Stimulated activated naive CD8-positive, alpha-beta T cell treated with anti-CD3 and anti-CD28 coated beads, Interleukin-15, amount 100 ng/mL, for 72 hours (primary cell): ENCODE measurements at regions not wholly inside any gene's neighbourhood (a gene's known extent, or its start where the extent isn't known, plus 50 kb on each side); places are given as distances from the start of the nearest gene placed in this dataset.

Experiments
- ATAC-seq: fragments of 150-1000 bp; cut with Tn5 transposase; 2 replicates; pipeline ENCODE4 v1.10.0; 2021; ENCODE audit warnings: mild to moderate bottlenecking, moderate library complexity
- DNase-seq, 2 donors: peaks; one replicate each; pipeline ENCODE4 v3.0.0; 2021 to 2022
- H3K27ac Mint-ChIP-seq, 2 donors: one replicate each; pipeline ENCODE4 v1.8.0; 2022; ENCODE audit warnings: mild to moderate bottlenecking in 2 of 2, mixed read lengths in 2 of 2, moderate library complexity in 2 of 2
- H3K27me3 Mint-ChIP-seq: one replicate; pipeline ENCODE4 v1.8.0; 2022; ENCODE audit warnings: mixed read lengths
- H3K4me1 Mint-ChIP-seq: one replicate; pipeline ENCODE4 v1.8.0; 2022; ENCODE audit warnings: mild to moderate bottlenecking, mixed read lengths
- H3K4me3 Mint-ChIP-seq, 2 donors: one replicate each; pipeline ENCODE4 v1.8.0; 2022; ENCODE audit warnings: mild to moderate bottlenecking in 2 of 2, mixed read lengths in 2 of 2, moderate library complexity in 1 of 2
- H3K9me3 Mint-ChIP-seq, 2 donors: one replicate each; pipeline ENCODE4 v1.8.0; 2022; ENCODE audit warnings: mixed read lengths in 2 of 2

GRCh38 chr2:220560192-220560591 lies 932.8 kb downstream of the SLC4A3 start:
- Mint-ChIP-seq H3K27me3 (no peaks in the 10 kb centered on the region), H3K27ac (no peak overlapping the region), H3K4me3 (no peak overlapping the region), H3K9me3 (peaks cover 0 to 8% of the 10 kb centered on the region in 2 donors), H3K4me1 (no peaks in the 10 kb centered on the region)
- DNase-seq (no peak), ATAC-seq (no peak)

GRCh38 chr2:220562375-220563140 lies 935.1 kb downstream of the SLC4A3 start:
- H3K27ac Mint-ChIP-seq: no peak overlapping the region
- no peak for DNase-seq
- H3K4me1 Mint-ChIP-seq: no peaks in the 10 kb centered on the region
- no peaks in the 10 kb centered on the region for H3K27me3 Mint-ChIP-seq
- H3K4me3 Mint-ChIP-seq: no peak overlapping the region
- peaks cover 0 to 8% of the 10 kb centered on the region in 2 donors for H3K9me3 Mint-ChIP-seq
- no peak for ATAC-seq

GRCh38 chr2:220568296-220568695 lies 940.9 kb downstream of the SLC4A3 start:
- Mint-ChIP-seq H3K27me3 (no peaks in the 10 kb centered on the region), H3K4me3 (no peak overlapping the region), H3K27ac (no peak overlapping the region), H3K9me3 (no peaks in the 10 kb centered on the region), H3K4me1 (no peaks in the 10 kb centered on the region)
- DNase-seq (no peak), ATAC-seq (no peak)

GRCh38 chr2:220569112-220569897 lies 941.9 kb downstream of the SLC4A3 start:
- ATAC-seq: no peak
- Mint-ChIP-seq H3K27me3 (no peaks in the 10 kb centered on the region), H3K27ac (no peak overlapping the region), H3K9me3 (no peaks in the 10 kb centered on the region), H3K4me3 (no peak overlapping the region), H3K4me1 (no peaks in the 10 kb centered on the region)
- DNase-seq: no peak

GRCh38 chr2:220572385-220572784 lies 945.0 kb downstream of the SLC4A3 start:
- Mint-ChIP-seq H3K9me3 (no peaks in the 10 kb centered on the region), H3K4me3 (no peak overlapping the region), H3K4me1 (no peaks in the 10 kb centered on the region), H3K27me3 (no peaks in the 10 kb centered on the region), H3K27ac (no peak overlapping the region)
- DNase-seq (no peak), ATAC-seq (no peak)

- Mint-ChIP-seq H3K27me3 (no peaks in the 10 kb centered on the region), H3K4me1 (no peaks in the 10 kb centered on the region), H3K27ac (no peak overlapping the region), H3K9me3 (no peaks in the 10 kb centered on the region), H3K4me3 (no peak overlapping the region)
- no peak for ATAC-seq
- no peak for DNase-seq
These were observed 946.6 kb downstream of the SLC4A3 start for GRCh38 chr2:220574038-220574437.

- H3K9me3 Mint-ChIP-seq: no peaks in the 10 kb centered on the region
- no peak for ATAC-seq
- no peaks in the 10 kb centered on the region for H3K27me3 Mint-ChIP-seq
- no peak for DNase-seq
- H3K4me1 Mint-ChIP-seq: no peaks in the 10 kb centered on the region
- H3K27ac Mint-ChIP-seq: no peak overlapping the region
- no peak overlapping the region for H3K4me3 Mint-ChIP-seq
These were observed 948.5 kb downstream of the SLC4A3 start for GRCh38 chr2:220575963-220576362.

GRCh38 chr2:220579452-220579851 lies 952.0 kb downstream of the SLC4A3 start:
- H3K9me3 Mint-ChIP-seq: no peaks in the 10 kb centered on the region
- DNase-seq (no peak), ATAC-seq (no peak)
- no peaks in the 10 kb centered on the region for H3K27me3 Mint-ChIP-seq
- H3K4me1 Mint-ChIP-seq: no peaks in the 10 kb centered on the region
- H3K4me3 Mint-ChIP-seq: no peak overlapping the region
- no peak overlapping the region for H3K27ac Mint-ChIP-seq

- H3K9me3 Mint-ChIP-seq: no peaks in the 10 kb centered on the region
- no peaks in the 10 kb centered on the region for H3K27me3 Mint-ChIP-seq
- ATAC-seq: no peak
- H3K4me3 Mint-ChIP-seq: no peak overlapping the region
- no peak overlapping the region for H3K27ac Mint-ChIP-seq
- H3K4me1 Mint-ChIP-seq: no peaks in the 10 kb centered on the region
- DNase-seq: no peak
These were observed 952.7 kb downstream of the SLC4A3 start for GRCh38 chr2:220580113-220580512.

GRCh38 chr2:220583725-220584124 lies 956.3 kb downstream of the SLC4A3 start:
- DNase-seq (no peak), ATAC-seq (no peak)
- Mint-ChIP-seq H3K9me3 (peaks cover 4 to 6% of the 10 kb centered on the region in 2 donors), H3K27me3 (no peaks in the 10 kb centered on the region), H3K27ac (no peak overlapping the region), H3K4me3 (no peak overlapping the region), H3K4me1 (no peaks in the 10 kb centered on the region)

- Mint-ChIP-seq H3K27me3 (no peaks in the 10 kb centered on the region), H3K4me3 (no peak overlapping the region), H3K9me3 (peaks cover 4 to 6% of the 10 kb centered on the region in 2 donors), H3K4me1 (no peaks in the 10 kb centered on the region), H3K27ac (no peak overlapping the region)
- no peak for DNase-seq
- ATAC-seq: no peak
These were observed 957.8 kb downstream of the SLC4A3 start for GRCh38 chr2:220585241-220585640.

- H3K9me3 Mint-ChIP-seq: peaks cover 4 to 6% of the 10 kb centered on the region in 2 donors
- no peak overlapping the region for H3K4me3 Mint-ChIP-seq
- DNase-seq (no peak), ATAC-seq (no peak)
- H3K4me1 Mint-ChIP-seq: no peaks in the 10 kb centered on the region
- H3K27ac Mint-ChIP-seq: no peak overlapping the region
- no peaks in the 10 kb centered on the region for H3K27me3 Mint-ChIP-seq
These were observed 959.6 kb downstream of the SLC4A3 start for GRCh38 chr2:220586980-220587530.

- ATAC-seq: no peak
- Mint-ChIP-seq H3K27ac (no peak overlapping the region), H3K27me3 (no peaks in the 10 kb centered on the region), H3K9me3 (peaks cover 4 to 6% of the 10 kb centered on the region in 2 donors), H3K4me3 (no peak overlapping the region), H3K4me1 (no peaks in the 10 kb centered on the region)
- no peak for DNase-seq
These were observed 960.7 kb downstream of the SLC4A3 start for GRCh38 chr2:220588148-220588547.

- no peaks in the 10 kb centered on the region for H3K27me3 Mint-ChIP-seq
- DNase-seq (no peak), ATAC-seq (no peak)
- H3K9me3 Mint-ChIP-seq: peaks cover 4 to 6% of the 10 kb centered on the region in 2 donors
- H3K27ac Mint-ChIP-seq: no peak overlapping the region
- no peak overlapping the region for H3K4me3 Mint-ChIP-seq
- no peaks in the 10 kb centered on the region for H3K4me1 Mint-ChIP-seq
These were observed 963.0 kb downstream of the SLC4A3 start for GRCh38 chr2:220590476-220590875.

GRCh38 chr2:220593526-220593925 lies 966.1 kb downstream of the SLC4A3 start:
- no peak for ATAC-seq
- H3K27ac Mint-ChIP-seq: no peak overlapping the region
- no peak for DNase-seq
- H3K4me3 Mint-ChIP-seq: no peak overlapping the region
- no peaks in the 10 kb centered on the region for H3K9me3 Mint-ChIP-seq
- H3K27me3 Mint-ChIP-seq: no peaks in the 10 kb centered on the region
- no peaks in the 10 kb centered on the region for H3K4me1 Mint-ChIP-seq

GRCh38 chr2:220601674-220602073 lies 970.4 kb downstream of the EPHA4 start:
- Mint-ChIP-seq H3K4me3 (no peak overlapping the region), H3K27me3 (no peaks in the 10 kb centered on the region), H3K4me1 (no peaks in the 10 kb centered on the region), H3K9me3 (no peaks in the 10 kb centered on the region), H3K27ac (no peak overlapping the region)
- DNase-seq (no peak), ATAC-seq (no peak)
